ENCODE measurements at regions not wholly inside any gene's neighbourhood (a gene's known extent, or its start where the extent isn't known, plus 50 kb on each side); places are given as distances from the start of the nearest gene placed in this dataset.

DNA sequence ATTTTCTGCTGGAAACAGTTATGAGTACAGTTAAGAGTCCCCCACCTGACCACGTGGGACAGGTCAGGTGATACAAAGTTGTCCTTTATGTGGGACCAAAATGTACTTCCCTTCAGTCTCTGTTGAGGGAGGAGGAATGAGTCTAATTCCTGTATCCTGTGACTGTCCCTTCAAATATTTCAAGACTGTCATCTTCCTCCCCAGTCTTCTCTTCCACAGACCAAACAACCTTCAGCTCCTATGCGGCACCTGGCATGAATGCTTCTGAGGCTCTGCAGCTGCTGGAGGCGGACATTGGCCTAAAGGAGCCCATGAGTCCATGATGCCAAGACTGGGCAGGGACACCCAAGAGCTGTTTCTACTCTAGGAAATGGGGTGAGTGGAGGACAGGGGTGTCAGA is 72.1 kb upstream of the SIM2 start:
- H3K4me3 ChIP-seq (replicated peaks in 1 of 3), result no peak overlapping the region
- no peak for TF ChIP-seq POLR2A (IDR thresholded peaks at IDR 0.05)
- TF ChIP-seq, protein P1, sequence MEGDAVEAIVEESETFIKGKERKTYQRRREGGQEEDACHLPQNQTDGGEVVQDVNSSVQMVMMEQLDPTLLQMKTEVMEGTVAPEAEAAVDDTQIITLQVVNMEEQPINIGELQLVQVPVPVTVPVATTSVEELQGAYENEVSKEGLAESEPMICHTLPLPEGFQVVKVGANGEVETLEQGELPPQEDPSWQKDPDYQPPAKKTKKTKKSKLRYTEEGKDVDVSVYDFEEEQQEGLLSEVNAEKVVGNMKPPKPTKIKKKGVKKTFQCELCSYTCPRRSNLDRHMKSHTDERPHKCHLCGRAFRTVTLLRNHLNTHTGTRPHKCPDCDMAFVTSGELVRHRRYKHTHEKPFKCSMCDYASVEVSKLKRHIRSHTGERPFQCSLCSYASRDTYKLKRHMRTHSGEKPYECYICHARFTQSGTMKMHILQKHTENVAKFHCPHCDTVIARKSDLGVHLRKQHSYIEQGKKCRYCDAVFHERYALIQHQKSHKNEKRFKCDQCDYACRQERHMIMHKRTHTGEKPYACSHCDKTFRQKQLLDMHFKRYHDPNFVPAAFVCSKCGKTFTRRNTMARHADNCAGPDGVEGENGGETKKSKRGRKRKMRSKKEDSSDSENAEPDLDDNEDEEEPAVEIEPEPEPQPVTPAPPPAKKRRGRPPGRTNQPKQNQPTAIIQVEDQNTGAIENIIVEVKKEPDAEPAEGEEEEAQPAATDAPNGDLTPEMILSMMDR (IDR thresholded peaks at IDR 0.05), result no peak
- intact Hi-C loops (cut with DNase I), result no loop called here
- H3K4me1 ChIP-seq, result no peaks in the 10 kb centered on the region
- no peaks in the 10 kb centered on the region for H3K9me3 ChIP-seq
- no peak for DNase-seq
- 93 to 94% methylated on average over 3 of the region's 3 CpGs for WGBS, 2 donors
- H3K36me3 ChIP-seq, result no peaks in the 10 kb centered on the region
- no peak overlapping the region for H3K27ac ChIP-seq
- H3K27me3 ChIP-seq, result no peaks in the 10 kb centered on the region

DNA sequence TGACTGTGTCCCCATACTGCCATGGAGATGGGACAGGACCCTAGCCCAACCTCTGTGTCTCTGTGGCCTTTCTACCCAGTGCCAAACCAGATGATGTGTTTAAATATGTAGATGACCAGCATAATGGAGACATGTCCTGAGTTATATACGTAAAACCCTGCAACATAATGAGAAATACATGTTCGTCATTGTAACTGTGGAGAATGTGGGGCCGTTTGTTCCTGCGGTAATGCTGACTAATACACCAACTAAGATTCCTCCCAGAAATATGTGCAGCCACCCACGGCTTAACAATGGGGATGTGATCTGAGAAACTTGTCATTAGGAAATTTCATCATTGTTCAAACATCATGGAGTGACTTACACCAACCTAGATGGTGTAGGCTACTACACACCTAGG is 71.7 kb upstream of the SIM2 start:
- H3K9me3 ChIP-seq, result no peaks in the 10 kb centered on the region
- intact Hi-C loops (cut with DNase I), result no loop called here
- no peak overlapping the region for H3K4me3 ChIP-seq (replicated peaks in 1 of 3)
- no peaks in the 10 kb centered on the region for H3K36me3 ChIP-seq
- H3K4me1 ChIP-seq, result no peaks in the 10 kb centered on the region
- TF ChIP-seq POLR2A (IDR thresholded peaks at IDR 0.05), result no peak
- TF ChIP-seq, protein P1 (IDR thresholded peaks at IDR 0.05), result no peak
- no peak for DNase-seq
- no peaks in the 10 kb centered on the region for H3K27me3 ChIP-seq
- H3K27ac ChIP-seq, result no peak overlapping the region
- WGBS, 2 donors, result 93 to 94% methylated on average over 5 of the region's 5 CpGs

DNA sequence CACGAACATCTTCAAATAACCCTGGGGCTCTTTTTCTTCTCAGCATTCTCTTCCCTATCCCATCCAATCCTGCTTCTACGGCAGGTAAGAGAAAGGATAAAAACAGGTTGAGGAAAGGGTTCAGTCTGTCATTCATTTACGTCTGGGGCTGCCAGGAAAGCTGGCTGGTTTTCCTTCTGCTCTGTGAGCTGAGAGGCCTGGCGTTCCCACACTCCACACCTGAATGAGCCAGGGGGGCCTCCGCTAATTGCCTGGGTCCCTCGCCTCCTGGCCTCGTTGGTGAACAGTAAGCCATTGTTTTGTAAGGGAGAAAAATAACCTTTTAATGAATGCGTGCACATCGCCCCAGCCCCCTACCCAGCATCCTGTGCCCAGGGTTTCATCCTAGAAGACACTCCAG is 70.8 kb upstream of the SIM2 start:
- intact Hi-C loops (cut with DNase I), result no loop called here
- TF ChIP-seq, protein P1 (IDR thresholded peaks at IDR 0.05), result no peak
- TF ChIP-seq POLR2A (IDR thresholded peaks at IDR 0.05), result no peak
- no peaks in the 10 kb centered on the region for H3K9me3 ChIP-seq
- H3K36me3 ChIP-seq, result no peaks in the 10 kb centered on the region
- WGBS, 2 donors, result 59 to 60% methylated on average over 9 of the region's 9 CpGs
- no peak for DNase-seq
- no peak overlapping the region for H3K4me3 ChIP-seq (replicated peaks in 1 of 3)
- H3K27me3 ChIP-seq, result no peaks in the 10 kb centered on the region
- H3K4me1 ChIP-seq, result no peaks in the 10 kb centered on the region
- no peak overlapping the region for H3K27ac ChIP-seq

DNA sequence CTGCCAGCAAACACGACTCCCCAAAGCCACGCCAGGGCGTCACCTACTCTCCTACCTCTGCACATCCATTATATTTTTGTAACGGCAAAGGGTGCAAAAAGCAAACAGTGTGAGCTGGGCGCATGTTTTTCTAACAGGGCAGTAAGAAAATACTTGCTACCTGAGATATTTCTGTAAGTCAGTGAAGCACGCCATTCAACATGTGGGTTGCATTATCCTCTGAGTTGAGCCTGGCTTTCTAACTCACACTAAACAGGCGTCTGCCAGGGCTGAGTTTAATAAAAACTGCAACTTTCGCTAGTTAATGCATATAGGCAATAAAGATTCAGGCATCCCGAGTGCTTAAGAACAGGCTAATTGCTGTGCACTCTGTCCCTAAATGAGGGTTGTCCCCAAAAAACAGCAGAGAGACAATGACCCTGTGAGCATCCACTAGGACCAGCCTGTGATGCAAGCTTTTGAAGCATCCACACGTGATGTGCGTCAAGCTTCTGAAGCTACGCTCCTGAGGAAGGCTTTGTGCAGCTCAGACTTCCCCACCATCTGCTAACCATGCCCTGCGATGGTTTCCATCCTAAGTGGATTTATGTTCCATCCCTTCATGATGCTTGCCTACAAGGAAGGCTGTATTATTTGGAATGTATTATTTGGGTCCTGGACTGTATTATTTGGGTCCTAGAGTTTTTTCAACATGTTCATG is 70.0 kb upstream of the SIM2 start:
- DNase-seq, result no peak
- Histone ChIP-seq H3K27ac (no peak overlapping the region), H3K9me3 (no peaks in the 10 kb centered on the region), H3K36me3 (no peaks in the 10 kb centered on the region), H3K4me3 (replicated peaks in 1 of 3) (no peak overlapping the region), H3K27me3 (no peaks in the 10 kb centered on the region), H3K4me1 (no peaks in the 10 kb centered on the region)
- 49 to 50% methylated on average over 13 of the region's 13 CpGs for WGBS, 2 donors
- no peak for TF ChIP-seq POLR2A (IDR thresholded peaks at IDR 0.05)
- TF ChIP-seq, protein P1 (IDR thresholded peaks at IDR 0.05), result no peak
- intact Hi-C loops (cut with DNase I), result no loop called here

DNA sequence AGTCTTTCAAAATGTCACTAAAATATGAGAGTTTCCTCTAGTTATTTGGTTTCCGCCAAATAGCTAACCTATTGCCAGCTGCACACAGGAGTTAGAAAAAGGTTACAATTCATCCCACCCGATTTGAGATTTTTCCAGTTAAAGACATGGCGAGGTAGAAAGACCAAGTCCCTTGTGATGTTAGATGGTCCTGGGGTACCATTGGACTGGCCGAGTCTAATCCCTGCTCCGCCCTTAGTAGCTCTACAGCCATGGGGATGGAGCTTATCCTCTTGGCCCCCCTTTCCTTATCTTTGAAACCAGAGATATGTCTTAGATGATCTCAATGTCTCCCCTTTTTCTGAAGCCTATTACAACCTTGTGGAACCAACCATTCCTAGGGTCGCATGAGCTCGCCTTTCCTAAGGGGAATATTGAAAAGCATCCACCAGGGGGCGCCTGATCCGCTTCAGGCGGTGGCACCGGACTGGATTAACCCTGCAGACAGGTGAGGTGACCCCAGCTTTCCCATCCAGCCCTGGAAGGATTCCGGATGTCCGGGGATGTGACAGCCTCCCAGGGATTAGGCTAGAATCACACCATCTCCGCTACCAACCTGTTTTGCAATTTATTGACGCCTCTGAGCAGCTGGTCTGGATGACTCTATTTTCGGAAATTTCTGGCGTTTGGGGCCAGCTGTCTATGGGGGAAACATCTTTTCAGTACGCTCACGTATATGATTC is 68.3 kb upstream of the SIM2 start:
- no peaks in the 10 kb centered on the region for H3K27me3 ChIP-seq
- no peak overlapping the region for H3K4me3 ChIP-seq (replicated peaks in 1 of 3)
- WGBS, 2 donors, result 48 to 53% methylated on average over 18 to 19 of the region's 19 CpGs
- TF ChIP-seq, protein P1 (IDR thresholded peaks at IDR 0.05), result peak; percentile 29 to 79 (median 48)
- no peak for TF ChIP-seq POLR2A (IDR thresholded peaks at IDR 0.05)
- no peak overlapping the region for H3K27ac ChIP-seq
- DNase-seq, result peak; percentile 50 to 69
- no peaks in the 10 kb centered on the region for H3K36me3 ChIP-seq
- intact Hi-C loops (cut with DNase I), result loop anchor here (10.0 kb wide), 1 partner anchor 294 kb away; no protein-coding TSS in a partner anchor
- H3K9me3 ChIP-seq, result no peaks in the 10 kb centered on the region
- H3K4me1 ChIP-seq, result no peaks in the 10 kb centered on the region

Measured in thyroid gland (tissue), 4 donors.